HG02759 (cell line): ENCODE measurements at regions not wholly inside any gene's neighbourhood (a gene's known extent, or its start where the extent isn't known, plus 50 kb on each side); places are given as distances from the start of the nearest gene placed in this dataset.

Experiments
- ATAC-seq: cut with Tn5 transposase; IDR thresholded peaks from one replicate; pipeline ENCODE4 v1.9.1; 2021; ENCODE audit warnings: mild to moderate bottlenecking, moderate library complexity; ENCODE audit not compliant: unreplicated experiment

GRCh38 chr10:130642926-130643325 lies 506.7 kb downstream of the GLRX3 start:
- no peak for ATAC-seq

DNA sequence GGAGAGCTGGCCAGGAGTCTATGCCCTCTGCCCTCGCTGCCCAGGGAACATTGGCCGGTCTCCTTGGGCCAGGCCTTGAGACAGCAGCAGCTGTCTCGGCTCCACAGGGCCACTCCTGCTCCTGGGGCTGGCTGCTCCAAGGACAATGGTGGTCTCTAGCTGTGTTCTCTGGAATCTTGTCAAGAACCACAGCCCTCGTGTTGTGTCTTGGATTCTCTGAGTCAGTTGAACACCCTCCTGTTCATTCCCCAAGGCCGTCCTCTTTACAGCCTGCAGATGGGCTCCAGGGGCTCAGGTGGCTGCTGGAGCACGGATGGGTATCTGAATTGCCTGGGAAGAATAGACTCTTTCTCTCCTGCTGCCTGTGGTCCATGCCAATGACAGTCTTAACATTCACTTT lies 511.1 kb downstream of the GLRX3 start:
- no peak for ATAC-seq

DNA sequence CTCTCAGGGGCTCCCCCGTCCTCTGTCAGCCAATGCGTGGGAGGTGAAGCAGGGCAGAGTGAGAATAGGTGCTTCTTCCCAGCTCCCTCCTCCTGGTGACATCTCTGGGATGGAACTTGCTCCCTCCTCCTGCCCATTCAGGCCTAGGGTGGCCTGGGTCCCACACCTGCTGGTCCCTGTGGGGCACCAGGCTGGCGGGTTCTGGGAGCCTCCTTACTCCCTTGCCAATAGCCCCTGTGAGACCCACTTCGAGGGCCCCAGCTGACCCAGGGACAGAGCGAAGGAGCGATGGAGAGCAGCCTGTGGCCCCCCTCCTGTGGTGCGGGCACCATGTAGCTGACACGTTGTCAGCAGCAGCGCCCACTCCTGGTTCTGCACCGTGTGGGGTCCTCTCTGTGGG lies 512.6 kb downstream of the GLRX3 start:
- no peak for ATAC-seq

- ATAC-seq = no peak
These were observed 516.4 kb downstream of the GLRX3 start for GRCh38 chr10:130652544-130652943.

- no peak for ATAC-seq
These were observed 516.9 kb downstream of the GLRX3 start for GRCh38 chr10:130652964-130653578.

GRCh38 chr10:130654726-130655125 lies 518.5 kb downstream of the GLRX3 start:
- ATAC-seq = no peak

- ATAC-seq = no peak
These were observed 519.4 kb downstream of the GLRX3 start for GRCh38 chr10:130655313-130656186.

- ATAC-seq = no peak
These were observed 520.0 kb downstream of the GLRX3 start for GRCh38 chr10:130656187-130656575.

DNA sequence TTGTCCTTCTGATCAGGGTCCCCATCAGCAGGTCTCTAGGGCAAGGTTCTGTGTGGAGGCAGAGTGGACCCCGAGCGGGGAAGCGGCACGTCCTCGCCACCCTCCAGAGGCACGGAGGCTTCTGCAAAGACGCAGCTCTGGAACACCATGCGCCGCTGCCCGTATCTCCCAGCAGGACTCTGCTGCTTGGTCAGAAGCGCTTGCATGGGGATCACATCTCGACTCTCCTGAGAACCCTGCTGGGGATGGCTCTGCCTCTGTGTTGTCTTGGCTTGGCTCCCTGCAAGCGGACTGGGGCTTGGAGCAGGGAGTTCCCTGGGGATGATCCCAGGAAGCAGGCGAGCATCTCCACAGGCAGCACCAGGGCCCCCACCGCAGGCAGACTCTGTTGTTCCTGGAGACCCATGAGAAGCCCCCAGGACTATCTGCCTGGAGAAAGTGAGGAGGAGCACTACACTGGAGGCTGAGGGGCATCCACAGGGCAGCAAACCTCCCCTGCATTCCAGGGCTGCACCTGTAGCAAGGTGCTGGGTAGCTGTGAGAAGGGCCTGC lies 520.5 kb downstream of the GLRX3 start:
- no peak for ATAC-seq

DNA sequence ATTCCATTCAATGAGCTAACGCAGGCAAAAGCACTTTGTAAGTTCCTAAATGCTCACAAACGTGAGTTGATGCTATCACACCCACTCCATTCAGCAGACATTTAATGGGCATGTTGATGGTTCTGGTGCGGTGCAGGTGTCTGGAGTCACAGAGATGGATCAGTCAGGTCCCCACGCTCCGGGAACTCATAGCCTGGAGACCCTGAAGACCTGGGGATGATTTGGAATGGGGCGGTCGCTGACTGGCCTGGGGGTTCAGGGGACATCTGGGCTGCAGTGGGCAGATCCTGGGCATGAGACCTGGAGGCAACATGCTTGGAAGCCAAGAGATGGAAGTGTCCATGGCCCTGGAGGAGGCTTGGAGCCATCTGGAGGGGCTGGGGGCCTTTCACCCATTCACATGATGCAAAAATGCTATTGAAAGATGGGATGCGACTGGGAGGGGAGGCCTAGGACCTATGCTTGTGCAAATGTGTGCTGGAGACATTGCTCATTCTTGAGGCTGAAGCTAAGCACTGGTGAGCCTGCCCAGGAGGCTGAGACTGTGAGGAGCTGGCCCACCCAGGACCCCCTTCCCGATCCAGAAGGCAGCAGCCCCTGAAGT lies 522.6 kb downstream of the GLRX3 start:
- no peak for ATAC-seq

DNA sequence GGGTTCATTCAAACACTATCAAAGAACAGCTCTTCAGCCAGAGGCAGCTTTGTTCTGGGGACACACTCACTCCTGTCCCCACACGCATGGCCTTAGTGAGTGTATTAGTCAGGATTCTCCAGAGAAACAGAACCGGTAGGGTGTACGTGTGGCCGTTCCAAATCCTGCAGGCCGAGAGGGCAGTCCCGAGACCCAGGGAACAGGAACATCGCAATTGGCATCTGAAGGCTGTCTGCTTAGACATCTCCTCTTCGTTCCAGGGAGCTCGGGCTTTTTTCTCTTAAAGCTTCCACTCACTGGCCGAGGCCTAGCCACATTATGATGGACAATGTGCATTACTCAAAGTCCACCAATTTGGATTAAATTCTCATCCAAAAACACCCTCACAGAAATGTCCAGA lies 523.3 kb downstream of the GLRX3 start:
- ATAC-seq = no peak

GRCh38 chr10:130660266-130660665 lies 524.1 kb downstream of the GLRX3 start:
- ATAC-seq = no peak

DNA sequence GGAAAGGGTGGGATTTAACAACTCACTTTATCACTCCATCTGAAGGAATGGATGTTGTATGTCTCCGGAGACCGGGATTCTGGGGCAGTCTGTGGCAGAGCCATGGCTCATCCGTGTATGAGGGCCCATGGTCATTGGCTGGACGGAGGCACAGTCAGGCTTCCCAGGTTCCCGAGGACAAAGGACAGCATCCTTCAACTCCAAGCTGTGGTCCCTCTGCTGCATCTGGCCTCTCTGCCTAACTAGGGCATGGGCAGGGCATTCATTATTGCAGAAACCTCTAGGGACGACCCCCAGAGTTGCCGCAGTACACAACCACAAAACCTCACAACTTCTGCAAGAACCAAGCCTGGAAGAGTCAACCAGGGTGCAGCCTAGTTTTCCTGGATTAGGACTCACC lies 525.2 kb downstream of the GLRX3 start:
- no peak for ATAC-seq

- no peak for ATAC-seq
These were observed 526.6 kb downstream of the GLRX3 start for GRCh38 chr10:130662775-130663174.

- ATAC-seq = no peak
These were observed 528.3 kb downstream of the GLRX3 start for GRCh38 chr10:130664526-130664925.

- ATAC-seq = no peak
These were observed 530.0 kb downstream of the GLRX3 start for GRCh38 chr10:130666215-130666614.

DNA sequence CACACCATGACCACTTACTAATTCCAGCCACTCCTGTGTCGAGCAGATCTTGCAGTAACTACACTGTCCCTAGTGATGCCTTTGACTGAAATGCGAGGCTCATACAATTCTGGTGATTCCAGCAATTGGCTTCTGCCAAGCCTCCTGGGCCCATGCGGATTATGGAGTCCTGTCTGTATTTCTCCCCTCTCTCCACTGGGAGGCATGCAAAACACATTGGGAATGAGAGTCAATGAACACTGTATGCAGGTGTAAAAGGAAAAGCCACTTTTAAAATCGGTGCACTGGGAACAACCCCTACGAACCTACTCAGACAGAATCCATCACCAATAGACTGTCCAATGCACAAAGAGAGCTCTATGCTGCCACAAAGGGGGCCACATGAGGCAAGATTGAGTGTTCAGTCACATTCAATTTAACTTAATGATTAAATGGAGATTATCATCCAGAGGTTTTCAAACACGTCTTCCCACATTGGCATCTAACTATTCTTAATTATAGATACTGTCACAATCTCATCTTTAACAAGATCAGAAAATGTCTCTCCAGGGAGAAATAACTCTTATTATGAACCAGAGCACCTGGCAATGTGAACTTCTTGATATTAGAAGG lies 550.6 kb downstream of the GLRX3 start:
- ATAC-seq = no peak

- ATAC-seq = no peak
These were observed 551.4 kb downstream of the GLRX3 start for GRCh38 chr10:130687566-130687965.

DNA sequence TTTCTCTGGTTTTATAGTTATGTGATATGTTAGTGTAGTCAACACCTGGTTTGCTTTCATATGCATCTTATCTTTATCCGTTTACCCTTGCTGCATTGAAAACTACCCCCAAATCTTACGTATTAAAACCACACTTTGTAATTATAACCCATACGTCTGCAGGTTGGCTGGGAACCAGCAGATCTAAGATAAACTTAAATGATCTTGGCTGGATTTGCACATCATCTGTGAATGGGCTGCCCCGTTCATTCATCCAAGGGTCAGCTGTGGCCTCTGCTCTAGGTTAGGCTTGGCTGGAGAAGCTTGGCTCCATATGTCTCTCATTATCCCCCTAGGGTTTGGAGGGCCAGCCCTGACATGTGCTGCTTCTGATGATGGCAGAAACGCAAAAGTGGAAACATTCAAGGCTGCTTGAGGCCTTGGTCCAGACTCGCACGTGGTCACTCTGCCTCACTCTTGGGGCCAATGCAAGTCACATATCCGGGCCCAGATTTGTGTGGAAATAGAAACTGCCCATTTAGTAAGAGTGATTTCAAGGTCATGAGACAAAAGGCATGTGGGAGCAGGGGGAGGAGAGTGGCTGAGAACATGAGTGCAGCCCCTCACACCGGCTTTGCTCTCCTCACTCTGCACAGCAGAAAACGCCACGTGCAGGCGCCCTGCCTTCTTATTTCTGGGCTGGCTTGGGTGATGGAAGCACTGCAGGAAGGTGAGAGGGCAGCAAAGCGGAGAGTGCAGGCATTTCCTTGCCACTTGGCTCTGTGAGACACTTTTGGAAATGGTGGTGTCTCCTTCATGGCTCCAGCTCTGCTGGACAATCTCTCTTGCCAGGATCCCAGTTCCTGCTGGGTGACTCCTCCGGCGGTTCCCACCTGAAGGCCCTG lies 553.8 kb downstream of the GLRX3 start:
- ATAC-seq = no peak

DNA sequence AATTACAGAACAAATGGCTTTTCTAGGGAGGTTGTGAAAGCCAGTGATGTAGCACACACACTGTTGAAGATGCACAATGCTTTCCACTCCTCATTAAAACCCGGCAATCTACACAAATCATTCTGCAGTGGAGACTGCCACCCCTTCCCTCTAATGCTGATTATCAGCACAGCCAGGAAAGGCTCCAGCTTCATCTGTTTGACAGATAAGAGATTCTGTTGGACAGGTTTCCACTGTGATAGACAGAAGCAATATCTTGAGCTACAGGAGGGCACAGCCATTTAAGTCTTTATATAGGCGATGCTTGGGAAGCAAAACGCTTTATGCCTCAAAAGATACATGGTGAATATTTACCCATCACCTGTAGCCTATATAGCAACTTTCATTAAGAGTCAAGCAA lies 555.6 kb downstream of the GLRX3 start:
- no peak for ATAC-seq
